ACHN (cell line): ENCODE measurements at regions not wholly inside any gene's neighbourhood (a gene's known extent, or its start where the extent isn't known, plus 50 kb on each side); places are given as distances from the start of the nearest gene placed in this dataset.

Experiments
- DNase-seq: peaks from one replicate; pipeline ENCODE4 v3.0.0-alpha.2; 2015
- in situ Hi-C: cut with HindIII; loops from 2 replicates; pipeline ENCODE4 v1.10.0; 2017; ENCODE audit warnings: low sequenced_read_pairs, low pct_ligation_motif_present, low pct_unique_long_range_greater_than_20kb

DNA sequence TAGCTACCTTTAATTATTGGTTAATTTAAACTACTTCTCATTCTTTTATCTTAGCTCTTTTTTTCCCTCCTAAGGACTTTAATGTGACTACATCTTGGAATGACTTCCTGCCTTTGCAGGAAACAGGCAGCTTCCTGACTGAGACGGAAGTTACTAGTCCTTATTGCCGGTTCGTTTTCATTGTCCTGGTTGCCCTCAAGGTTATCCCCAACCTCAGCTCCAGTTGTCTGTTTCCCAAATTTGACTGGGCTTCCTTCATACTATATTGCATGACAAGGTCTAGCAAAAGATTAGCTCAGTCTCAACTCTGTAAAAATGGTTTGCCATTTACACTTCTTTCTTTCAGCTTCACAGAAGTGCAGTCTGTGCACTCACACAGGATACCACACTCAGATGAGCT lies 109.9 kb upstream of the DDX53 start:
- no peak for DNase-seq
- in situ Hi-C loops: no loop called here

DNA sequence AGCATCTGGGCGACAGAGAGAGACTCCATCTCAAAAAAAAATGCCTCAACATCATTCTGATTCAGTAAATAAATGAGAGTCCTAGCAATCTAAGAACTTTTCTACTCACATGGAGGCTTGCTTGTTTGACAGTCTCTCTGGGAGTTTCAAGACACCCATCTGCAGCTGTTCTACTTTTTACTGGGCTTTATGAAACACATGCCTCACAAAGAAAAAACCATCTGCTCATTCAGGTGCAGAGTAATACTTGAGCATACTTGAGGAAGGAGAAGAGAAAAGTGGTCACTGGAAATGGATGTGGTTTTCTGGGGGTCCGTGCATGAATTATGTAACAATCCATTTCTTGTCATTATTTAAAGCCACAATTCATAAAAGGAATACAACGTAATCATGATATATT lies 87.1 kb upstream of the DDX53 start:
- in situ Hi-C loops: no loop called here
- DNase-seq: no peak

DNA sequence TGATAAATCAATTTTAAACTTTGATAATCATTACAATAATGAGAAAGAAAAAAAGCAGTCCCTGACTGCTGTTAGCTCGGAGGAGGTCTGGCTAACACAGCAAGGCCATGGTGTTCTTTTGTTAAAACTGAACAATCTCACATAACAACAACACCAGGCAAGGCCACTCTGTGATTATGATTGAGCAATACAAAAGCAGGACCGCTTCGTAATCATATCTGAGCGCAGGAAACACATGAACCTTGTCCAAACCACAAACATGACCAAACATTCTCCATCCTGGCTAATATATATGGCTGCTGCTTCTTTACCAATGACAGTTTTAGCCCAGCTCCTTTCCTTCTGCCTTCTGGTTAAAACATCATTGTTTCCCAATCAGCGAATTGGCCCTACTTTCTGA lies 76.8 kb upstream of the DDX53 start:
- DNase-seq: no peak
- in situ Hi-C loops: no loop called here

DNA sequence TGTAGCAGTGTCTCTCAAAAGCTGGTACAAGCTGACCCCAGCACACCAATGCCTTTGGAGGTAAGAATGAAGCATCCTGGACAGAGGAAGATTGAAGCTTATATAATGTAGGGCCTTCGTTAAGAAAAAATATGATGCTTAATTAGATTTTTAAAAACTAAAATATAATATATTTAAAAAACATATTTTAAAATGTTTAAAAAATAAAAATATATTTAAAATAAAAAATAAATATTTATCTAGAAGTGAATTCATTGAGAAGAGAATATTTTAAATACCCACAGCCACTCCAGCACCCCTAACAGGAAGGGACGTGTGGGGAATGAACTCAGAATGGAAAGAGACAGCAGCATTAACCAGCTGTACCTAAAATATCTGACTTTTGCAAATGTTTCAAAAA lies 65.1 kb upstream of the DDX53 start:
- in situ Hi-C loops: no loop called here
- DNase-seq: no peak

DNA sequence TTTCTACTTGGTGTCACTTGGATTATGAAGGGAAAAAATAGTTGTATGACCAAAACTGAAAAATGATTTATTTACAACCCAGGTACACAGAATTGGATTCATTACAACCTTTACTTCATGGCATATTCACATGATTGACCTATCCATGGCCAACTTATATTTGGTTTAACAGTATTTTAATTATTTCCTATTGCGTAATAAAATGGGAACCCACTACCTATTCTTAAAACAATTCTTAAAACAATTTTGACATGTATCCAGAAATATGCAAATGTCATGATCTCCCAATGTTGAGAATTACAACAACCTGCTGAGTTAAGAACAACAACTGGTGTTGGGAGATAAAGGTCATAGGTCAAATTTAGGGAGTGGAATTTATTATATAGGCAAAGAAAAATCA lies 54.8 kb upstream of the DDX53 start:
- in situ Hi-C loops: no loop called here
- DNase-seq: no peak
